ENCODE measurements at regions not wholly inside any gene's neighbourhood (a gene's known extent, or its start where the extent isn't known, plus 50 kb on each side); places are given as distances from the start of the nearest gene placed in this dataset.

DNA sequence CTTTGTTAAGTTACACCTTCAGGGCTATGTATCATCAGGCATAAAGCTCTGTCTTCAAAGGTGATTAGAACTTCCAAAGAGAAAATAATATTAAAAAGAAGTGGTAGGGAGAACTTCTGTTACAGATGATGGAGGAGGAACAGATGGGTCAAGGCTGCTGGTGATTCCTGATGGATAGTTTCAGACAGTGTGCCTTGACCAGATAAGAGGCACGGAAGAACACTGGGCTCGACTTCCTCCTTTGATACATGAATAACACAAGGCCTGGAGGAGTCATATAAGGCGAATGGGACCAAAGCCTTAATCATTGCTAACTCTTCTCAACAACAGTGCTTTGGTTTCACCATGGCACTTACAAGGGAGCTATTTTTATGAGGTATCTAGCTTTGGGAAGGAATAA, 128.1 kb upstream of the RXFP2 start:
- no peak for DNase-seq

DNA sequence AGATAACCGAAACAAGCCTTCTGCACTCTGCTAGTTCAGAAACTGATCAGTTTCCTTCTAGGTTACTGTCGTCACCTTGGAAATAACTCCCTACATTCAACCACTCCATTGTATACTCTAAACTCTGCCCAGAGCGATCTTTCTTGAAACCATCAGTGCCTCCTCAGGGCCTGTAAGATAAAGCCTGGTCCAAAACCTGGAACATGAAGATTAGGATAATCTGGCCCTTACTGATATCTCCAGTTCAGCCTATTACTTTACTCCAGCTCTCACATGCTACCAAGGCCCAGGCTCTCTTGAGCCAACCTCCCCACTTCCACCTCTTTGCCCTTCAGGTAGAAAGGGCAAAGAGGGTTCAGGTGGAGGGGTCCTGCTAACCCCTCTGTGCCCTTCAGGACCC, 125.3 kb upstream of the RXFP2 start:
- no peak for DNase-seq

DNA sequence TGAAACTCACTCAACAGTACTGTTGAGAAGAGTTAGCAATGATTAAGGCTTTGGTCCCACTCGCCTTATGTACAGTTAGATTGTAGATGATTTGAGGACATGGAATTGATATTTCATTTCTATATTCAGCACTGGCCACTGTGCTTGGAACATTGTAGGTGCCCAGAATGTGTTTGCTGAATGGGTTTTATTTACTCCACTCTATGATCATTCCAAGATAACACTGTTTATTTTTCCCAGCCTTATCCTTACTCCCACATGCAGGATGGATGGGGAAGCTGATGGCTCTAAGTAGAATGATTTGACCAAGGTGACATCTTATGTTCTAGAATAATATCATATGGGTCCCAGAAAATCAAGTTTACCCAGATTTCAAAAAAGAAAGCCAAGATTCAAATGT, 124.6 kb upstream of the RXFP2 start:
- no peak for DNase-seq

DNA sequence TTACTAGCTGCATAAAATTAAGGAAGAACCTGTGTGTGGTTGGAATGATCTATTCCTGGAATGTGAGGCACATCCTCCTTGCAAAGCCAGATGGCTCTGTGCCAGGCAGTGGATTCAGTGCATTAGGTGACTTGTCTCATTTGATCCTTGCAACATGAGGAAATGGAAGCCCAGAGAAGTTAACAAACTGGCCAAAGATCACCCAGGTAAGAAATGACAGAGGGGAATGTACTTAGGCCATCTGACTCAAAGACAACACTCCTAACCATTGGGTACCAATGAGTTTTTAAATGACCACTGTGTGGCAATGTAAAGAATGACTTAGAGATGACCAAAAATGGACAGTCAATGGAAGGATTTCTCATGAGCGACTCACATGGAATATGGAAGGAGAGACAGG, 114.2 kb upstream of the RXFP2 start:
- DNase-seq: no peak

DNA sequence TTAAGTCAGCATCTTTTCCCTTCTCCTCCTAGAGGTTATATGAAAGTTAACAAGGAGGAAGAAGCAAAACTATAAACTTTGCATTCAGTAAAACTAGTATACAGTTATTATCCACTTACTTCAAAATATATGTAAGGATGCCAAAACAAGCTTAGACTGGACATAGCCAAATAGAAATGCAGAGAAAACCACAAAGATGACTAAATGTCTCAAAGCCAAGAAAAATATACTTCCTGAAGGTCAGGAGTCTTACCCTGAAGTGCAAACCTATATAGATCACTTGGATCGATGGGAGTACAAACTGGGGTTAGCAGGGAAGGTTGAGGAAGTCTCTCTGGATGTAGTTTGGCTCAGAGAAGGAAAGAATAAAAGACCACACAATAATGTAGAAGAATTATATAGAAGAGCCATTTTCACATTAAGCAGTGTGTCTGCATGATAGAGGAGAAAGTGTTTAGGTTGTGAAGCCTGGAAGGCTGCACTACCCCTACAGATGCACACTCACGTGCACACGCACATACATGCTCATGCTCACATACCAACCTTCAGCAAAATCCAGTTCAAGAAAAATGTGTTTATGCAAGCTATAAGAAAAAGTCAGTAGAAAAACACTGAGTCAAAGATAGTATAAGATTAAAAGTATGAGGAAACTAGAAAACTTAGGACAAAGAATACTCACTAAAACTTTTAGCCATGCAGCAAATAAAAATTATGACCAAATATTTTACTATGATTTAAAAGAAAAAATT, 112.1 kb upstream of the RXFP2 start:
- no peak for DNase-seq

DNA sequence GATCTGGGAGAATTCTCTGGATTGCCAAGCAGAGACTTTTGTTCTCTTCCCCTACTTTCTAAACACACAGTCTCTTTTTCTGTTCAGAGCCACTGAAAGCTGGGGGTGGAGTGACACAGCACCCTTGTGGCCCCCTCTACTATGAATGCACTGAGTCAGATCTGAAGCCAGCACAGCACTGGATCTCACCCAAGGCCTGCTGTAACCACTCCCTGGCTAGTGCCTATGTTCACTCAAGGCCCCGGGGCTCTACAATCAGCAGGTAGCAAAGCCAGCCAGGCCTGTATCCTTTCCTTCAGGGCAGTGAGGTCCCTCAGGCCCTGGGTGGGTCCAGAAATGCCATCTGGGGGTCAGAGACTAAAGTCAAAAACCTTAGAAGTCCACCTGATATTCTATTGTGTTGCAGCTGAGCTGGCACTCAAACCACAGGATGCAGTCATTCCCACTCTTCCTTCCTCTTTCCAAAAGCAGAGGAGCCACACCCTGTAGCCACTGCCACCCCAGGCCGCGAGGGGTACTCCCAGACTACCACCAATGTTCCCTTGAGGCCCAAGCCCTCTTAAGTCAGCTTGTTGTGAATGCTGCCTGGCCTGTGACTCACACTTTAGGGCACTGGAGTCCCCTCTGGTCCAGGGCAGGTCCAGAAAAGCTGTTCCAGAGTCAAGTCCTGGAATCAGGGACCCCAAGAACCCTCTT, 110.1 kb upstream of the RXFP2 start:
- DNase-seq: no peak

DNA sequence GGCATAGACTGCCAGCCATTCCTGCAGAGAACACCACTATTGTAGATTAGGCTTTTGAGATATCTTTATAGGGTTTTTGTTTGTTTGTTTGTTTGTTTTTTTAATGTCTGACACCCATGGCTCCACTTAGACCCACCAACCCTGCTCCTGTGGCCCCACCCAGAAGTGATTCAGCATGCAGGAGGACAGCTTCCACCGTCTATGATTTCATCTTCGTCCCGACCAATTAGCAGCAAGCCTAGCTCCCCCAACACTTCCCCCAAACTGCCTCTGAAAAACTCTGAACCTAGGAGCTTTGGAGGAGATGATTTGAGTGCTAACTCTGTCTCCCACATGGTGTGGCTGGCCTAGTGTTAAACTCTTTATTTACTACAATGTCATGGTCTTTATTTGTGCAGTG, 108.3 kb upstream of the RXFP2 start:
- no peak for DNase-seq

DNA sequence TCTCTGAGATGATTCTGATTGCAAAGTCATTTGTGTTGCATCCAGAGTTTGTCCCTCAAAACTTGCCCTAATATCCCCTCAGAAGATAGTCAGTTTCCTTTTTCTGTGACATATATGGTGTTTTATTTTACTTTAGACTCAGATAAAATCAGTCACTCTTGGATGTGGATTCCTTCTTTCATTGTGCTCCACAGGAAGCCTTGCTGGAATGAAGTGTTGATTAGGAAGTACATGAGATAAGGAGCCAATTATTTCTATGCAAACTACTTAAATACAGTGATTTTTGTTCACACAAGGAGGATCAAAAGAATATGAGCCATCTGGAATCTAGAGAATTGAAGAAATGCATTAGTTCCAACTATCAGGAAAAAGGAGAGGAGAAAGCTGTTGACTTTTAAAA, 107.6 kb upstream of the RXFP2 start:
- no peak for DNase-seq

DNA sequence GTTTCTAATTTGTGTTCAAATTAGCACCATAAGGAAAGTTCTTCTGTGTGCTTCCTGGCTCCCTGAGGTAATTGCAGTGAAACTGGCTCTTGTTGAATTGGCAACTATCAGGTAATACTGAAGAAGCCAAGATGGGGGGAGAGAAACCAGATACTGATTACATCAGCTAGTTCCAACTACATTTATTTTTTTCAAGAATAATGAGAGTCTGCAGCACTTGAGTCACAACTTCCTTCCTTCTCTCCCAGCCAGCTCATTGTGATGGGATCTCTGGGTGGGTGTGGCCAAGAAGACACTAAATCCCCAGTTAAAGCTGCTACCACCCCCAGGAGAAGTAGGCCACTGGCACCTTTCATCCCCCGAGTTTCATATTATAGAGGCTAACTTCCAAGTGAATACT, 100.7 kb upstream of the RXFP2 start:
- DNase-seq: peak; percentile 33

DNA sequence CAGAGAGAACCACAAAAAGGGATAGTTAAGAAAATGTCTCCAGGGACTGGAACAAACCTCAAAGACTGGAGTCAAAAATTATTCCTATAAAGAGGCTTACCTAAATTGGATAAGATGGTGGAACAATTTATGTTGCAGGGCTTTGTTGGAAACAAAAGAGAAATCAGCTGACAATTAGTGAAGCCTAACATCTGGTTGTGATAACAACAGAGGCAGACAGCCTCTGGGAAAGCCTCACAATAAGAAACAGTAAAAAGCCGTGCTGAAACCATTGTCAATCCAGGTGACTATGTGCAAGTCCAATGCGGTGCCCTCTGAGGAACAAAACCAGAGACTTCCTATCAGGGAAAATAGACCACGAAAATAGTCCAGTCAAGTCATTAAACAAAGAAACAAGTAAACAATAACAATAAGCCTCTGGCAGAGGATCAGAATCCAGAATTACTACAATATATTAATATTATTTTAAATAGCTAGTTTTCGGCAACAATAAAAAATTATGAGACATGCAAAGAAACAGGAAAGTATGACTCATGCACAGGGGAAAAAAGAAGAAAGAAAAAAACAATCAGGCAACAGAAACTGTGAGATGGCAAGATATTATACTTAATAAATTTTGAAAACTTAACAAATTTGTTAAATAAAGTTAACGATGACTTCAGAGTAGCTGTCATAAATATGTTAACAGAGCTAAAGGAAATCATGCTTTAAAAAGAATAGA, 99.7 kb upstream of the RXFP2 start:
- no peak for DNase-seq

DNA sequence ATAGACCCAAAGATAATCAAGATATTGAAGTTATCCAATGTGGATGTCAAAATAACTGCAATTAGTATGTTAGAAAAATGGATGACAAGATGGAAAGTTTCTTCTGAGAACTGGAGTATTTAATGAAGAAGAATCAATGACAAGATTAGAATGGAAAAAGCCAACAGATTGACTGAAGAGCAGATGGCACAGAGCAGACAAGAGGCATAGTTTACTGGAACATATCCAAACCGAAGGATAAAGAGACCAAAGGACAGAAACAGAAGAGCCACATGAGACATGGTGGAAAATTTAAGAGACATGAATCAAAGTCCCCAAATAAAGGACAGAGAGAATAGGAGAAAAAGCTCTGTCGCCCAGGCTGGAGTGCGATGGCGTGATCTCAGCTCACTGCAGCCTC, 89.6 kb upstream of the RXFP2 start:
- DNase-seq: no peak

DNA sequence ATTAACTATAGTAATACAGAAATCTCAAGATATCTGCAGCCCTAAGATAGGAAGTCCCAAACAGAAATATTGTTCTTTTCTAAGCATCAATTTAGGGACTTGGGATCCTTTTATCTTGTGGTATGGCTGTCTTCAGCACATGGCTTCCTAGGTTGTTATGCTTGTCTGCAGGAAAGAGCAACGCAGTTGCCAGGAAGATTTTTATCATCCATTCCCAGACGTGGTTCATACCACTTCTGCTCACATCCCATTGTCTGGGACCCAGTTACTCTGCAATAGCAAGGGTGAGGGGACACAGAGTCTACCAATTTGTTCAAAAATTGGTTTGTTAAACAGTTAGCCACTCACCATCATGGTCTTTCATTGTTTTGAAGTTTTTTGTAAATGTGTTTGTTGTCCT, 85.6 kb upstream of the RXFP2 start:
- DNase-seq: no peak

DNA sequence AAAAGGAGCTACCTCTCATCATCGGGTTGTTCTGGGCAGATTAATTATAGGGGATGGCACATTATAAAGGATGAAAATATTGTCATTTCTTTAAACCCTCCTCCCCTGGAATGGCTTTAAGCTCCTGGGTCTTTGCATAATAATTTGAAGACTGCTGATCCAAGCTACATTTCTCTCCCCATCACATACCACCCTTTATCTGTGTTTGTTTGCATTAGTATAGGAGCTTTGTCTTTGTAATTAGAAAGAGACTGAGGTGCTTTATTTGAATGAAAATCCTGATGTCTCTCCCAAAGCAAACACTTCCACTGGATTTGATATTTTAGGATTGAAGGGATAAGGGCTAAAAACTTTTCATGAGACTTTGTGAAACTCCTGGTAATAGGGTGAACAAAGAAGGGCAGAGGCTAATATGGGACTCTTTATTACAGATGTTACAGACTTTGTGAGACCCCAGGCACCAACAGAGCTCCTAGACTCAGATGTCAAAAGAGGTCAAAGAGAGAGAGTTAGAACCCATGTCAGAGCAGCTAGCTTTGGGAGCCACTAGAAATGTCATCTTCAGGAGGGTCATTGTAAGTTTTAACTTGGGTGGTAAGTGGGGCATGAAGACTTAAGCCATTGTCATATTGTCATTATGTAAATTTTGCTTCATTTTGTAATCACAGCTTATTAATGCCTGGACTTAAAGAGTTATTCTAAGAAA, 75.3 kb upstream of the RXFP2 start:
- no peak for DNase-seq

DNA sequence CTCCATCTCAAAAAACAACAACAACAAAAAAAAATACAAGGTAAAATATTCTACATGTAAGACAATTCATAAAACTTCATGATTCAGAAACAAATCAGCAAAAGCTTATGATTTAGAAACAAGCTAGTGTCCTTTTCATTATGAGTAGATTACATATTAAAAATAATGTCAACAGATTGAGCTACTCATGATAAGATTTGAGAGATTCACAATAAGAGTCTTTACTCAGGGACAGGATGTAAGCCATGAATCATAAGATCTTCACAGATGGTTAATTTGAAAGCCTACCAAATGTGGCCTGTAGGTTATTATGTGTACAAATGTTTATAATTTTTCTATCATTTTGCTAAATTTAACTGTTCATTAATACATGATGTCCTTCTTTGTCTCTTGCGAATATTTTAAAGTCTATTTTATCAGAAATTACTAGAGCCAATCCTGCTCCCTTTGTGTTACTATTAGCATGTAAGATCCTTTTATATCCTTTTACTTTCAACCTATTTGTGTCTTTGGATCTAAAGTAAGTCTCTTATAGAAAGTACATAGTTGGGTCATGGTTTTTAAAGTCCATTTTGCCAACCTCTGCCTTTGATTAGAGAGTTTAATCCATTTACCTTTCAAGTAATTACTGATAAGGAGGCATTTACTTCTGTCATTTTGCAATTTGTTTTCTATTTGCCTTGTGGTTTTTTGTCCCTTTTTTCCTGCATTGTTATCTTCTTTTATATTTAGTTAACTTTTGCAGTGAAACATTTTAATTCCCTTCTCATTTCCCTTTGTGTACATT, 68.3 kb upstream of the RXFP2 start:
- no peak for DNase-seq

DNA sequence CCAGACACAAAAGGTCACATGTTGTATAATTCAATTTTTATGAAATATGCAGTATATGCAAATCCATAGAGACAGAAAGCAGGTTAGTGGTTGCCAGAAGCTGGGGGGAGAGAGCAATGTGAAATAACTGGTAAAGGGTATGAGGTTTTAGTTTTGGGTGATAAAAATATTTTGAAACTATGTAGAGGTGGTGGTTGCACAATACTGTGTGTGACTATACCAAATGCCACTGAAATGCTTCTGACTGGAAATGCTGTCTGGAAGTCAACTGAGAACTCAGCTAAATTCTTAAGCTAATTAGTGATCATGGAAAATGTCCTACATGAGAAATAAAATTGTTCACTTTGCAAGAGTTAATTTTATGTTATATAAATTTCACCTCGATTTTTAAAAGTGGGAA, 65.3 kb upstream of the RXFP2 start:
- no peak for DNase-seq

DNA sequence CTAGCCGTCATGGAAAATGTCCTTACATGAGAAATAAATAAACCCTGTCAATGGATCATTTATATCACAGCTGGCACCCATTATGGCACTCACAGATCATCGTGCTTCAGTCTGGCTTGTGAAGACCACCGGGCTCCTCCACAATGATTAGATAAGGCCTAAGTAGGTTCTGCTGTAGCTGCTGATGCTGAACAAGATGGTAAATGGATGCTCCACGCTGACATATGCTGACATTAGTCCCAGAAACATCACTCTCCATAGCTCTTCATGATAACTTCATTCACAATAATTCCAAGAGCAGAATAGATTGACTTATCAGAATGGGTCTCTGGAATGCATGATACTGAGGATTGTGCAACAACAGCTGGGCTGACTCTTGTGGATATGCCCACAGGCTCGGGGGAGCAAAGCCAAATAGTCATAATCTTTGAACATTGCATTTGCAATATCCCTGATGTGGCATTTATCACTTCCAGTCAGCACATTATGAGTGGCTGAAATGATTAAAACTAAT, 63.8 kb upstream of the RXFP2 start:
- peak; percentile 37 for DNase-seq

DNA sequence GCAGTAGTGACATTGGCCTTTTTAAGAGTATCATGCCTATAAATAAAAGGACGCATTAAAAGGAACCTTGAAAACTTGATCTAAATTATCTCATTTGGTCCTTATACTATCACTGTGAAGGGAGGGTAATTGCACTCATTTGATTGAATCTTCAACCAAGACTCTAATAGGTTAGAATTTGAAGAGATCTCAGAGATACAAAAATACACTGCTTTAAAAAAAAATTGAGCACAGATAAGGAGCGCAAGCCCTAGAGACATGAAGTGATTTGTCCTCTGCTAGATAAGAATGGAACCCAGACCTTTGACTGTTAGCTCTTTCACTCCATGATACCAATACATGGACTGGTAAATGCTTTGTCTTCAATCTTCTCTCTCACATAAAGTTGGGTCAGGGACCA, 58.2 kb upstream of the RXFP2 start:
- no peak for DNase-seq

DNA sequence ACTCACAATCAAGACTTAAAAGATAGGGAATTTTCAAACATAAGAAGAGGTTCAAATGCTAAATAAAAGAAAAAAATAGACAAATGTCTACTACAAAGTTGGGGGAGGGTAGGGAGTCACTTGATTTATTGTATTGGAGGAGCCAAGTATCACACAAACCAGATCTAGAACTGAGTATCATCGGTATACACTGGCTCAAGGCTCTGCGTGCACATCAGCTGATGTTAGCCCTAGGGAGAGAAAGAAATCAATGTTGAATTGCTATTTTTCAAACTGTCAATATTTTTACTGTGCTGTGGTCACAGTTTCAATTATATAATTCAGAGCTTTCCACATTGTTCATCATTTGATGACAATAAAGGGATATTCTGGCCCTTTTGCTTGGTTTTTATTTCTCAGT, 54.9 kb upstream of the RXFP2 start:
- no peak for DNase-seq

DNA sequence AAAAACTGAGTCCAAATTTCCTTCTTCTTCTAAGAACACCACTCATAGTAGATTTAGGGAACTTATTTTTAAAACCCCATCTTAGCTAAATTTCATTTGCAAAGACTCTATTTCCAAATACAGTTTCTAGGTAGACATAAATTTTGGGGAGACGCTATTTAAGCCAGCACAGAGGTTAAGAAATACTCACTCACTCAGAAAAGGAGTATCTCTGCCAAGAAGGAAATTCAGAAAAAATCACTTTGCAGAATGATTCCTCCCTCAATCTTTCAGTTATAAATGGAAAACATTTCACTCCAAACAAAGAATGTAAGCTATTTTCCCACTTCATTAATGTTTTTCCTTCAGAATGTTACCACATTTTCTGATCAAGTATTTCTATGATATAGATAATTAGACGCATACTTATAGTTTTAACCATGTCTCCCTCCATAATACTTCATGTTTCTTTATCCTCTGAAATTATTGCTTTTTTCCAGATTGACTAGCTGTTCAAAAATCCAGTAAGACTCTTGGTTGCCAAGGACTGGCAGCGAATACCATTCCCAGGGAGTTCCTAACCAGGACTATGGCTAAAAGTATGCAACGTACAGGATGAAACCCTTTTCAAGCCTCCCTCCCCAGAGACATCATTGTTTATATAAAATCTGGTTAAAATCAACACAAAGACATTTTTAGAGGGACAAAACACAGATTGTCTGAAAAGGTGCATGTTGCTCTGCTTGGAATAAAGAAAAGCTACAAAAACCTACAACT, 52.5 kb upstream of the RXFP2 start:
- DNase-seq: no peak

All from NCI-H226 (cell line).